ENCODE measurements at regions not wholly inside any gene's neighbourhood (a gene's known extent, or its start where the extent isn't known, plus 50 kb on each side); places are given as distances from the start of the nearest gene placed in this dataset.

GRCh38 chr17:63332286-63332685 lies 113.8 kb downstream of the CYB561 start:
- no peaks in the 10 kb centered on the region for H3F3A ChIP-seq (ENCODE audit: low read length, unreplicated experiment)
- no peak overlapping the region for H2AFZ ChIP-seq (ENCODE audit: low read length)
- H3K27ac ChIP-seq (ENCODE audit: low read length) = no peak overlapping the region
- TF ChIP-seq CTCF (conservative IDR thresholded peaks at IDR 0.05; ENCODE audit: low read depth, low read length) (no peak), EZH2phosphoT487 (IDR thresholded peaks at IDR 0.05; ENCODE audit: borderline replicate concordance, low read length) (no peak), EZH2 (IDR thresholded peaks at IDR 0.05; ENCODE audit: low read length, unreplicated experiment) (no peak)
- H4K20me1 ChIP-seq (ENCODE audit: low read length) = no peaks in the 10 kb centered on the region
- ATAC-seq (no peak), DNase-seq (peak; percentile 8)
- no peak overlapping the region for H3K4me3 ChIP-seq (ENCODE audit: low read length)
- no peak overlapping the region for H3K9ac ChIP-seq (ENCODE audit: low read length)
- intact Hi-C loops (cut with micrococcal nuclease) = loop anchor here (5.0 kb wide), 1 partner anchor 40 kb away; no protein-coding TSS in a partner anchor
- no peaks in the 10 kb centered on the region for H3K27me3 ChIP-seq (ENCODE audit: low read length)
- H3K9me2 ChIP-seq (replicated peaks; ENCODE audit: low read length) = no peaks in the 10 kb centered on the region
- H3K36me3 ChIP-seq (ENCODE audit: low read depth, low read length) = peaks cover 2% of the 10 kb centered on the region; the same call in 1 of the 2 replicates
- peaks cover 19% of the 10 kb centered on the region for H3K4me1 ChIP-seq (ENCODE audit: insufficient read depth, low read length)
- no peak overlapping the region for H3K4me2 ChIP-seq (ENCODE audit: low read length)
- no TSS peak for BruUV-seq (replicated peaks)
- no peaks in the 10 kb centered on the region for H3K9me3 ChIP-seq (ENCODE audit: low read length)
- ChIA-PET CTCF (no interaction called here), POLR2A (ENCODE audit: unreplicated experiment) (no interaction called here)
- H3K79me2 ChIP-seq (ENCODE audit: low read length) = no peaks in the 10 kb centered on the region

- Histone ChIP-seq H4K20me1 (ENCODE audit: low read length) (no peaks in the 10 kb centered on the region), H3K9me3 (ENCODE audit: low read length) (no peaks in the 10 kb centered on the region), H3K4me3 (ENCODE audit: low read length) (no peak overlapping the region), H3K9me2 (replicated peaks; ENCODE audit: low read length) (no peaks in the 10 kb centered on the region), H3F3A (ENCODE audit: low read length, unreplicated experiment) (no peaks in the 10 kb centered on the region), H3K9ac (ENCODE audit: low read length) (no peak overlapping the region), H3K4me2 (ENCODE audit: low read length) (peak overlapping the region; percentile 52; the same call in 1 of the 2 replicates), H3K27me3 (ENCODE audit: low read length) (no peaks in the 10 kb centered on the region), H3K4me1 (ENCODE audit: insufficient read depth, low read length) (peaks cover 19% of the 10 kb centered on the region), H3K36me3 (ENCODE audit: low read depth, low read length) (peaks cover 2% of the 10 kb centered on the region; the same call in 1 of the 2 replicates), H3K79me2 (ENCODE audit: low read length) (no peaks in the 10 kb centered on the region), H2AFZ (ENCODE audit: low read length) (no peak overlapping the region), H3K27ac (ENCODE audit: low read length) (peak overlapping the region; percentile 41)
- ChIA-PET POLR2A (ENCODE audit: unreplicated experiment) (interaction anchor here (0.6 kb wide), 1 partner anchor 55 kb away, joined by 5 read pairs; no protein-coding TSS in a partner anchor), CTCF (interaction anchor here (1.3 kb wide), 1 partner anchor 41 kb away, joined by 11 read pairs; no protein-coding TSS in a partner anchor)
- BruUV-seq (replicated peaks) = no TSS peak
- no peak for TF ChIP-seq CTCF (conservative IDR thresholded peaks at IDR 0.05; ENCODE audit: low read depth, low read length)
- DNase-seq (peak; percentile 85), ATAC-seq (peak; percentile 98)
- intact Hi-C loops (cut with micrococcal nuclease) = loop anchor here (1.0 to 5.0 kb wide), 2 partner anchors 42 to 59 kb away; no protein-coding TSS in a partner anchor
These were observed 112.2 kb downstream of the CYB561 start for GRCh38 chr17:63333869-63334268.

GRCh38 chr17:63335831-63336230 lies 110.3 kb downstream of the CYB561 start:
- Histone ChIP-seq H3K36me3 (ENCODE audit: low read depth, low read length) (peaks cover 2% of the 10 kb centered on the region; the same call in 1 of the 2 replicates), H3K9ac (ENCODE audit: low read length) (no peak overlapping the region), H3K79me2 (ENCODE audit: low read length) (no peaks in the 10 kb centered on the region), H3F3A (ENCODE audit: low read length, unreplicated experiment) (no peaks in the 10 kb centered on the region), H3K4me1 (ENCODE audit: insufficient read depth, low read length) (peaks cover 19% of the 10 kb centered on the region), H3K4me2 (ENCODE audit: low read length) (no peak overlapping the region), H2AFZ (ENCODE audit: low read length) (no peak overlapping the region), H4K20me1 (ENCODE audit: low read length) (no peaks in the 10 kb centered on the region), H3K4me3 (ENCODE audit: low read length) (no peak overlapping the region), H3K9me2 (replicated peaks; ENCODE audit: low read length) (no peaks in the 10 kb centered on the region), H3K9me3 (ENCODE audit: low read length) (no peaks in the 10 kb centered on the region), H3K27me3 (ENCODE audit: low read length) (no peaks in the 10 kb centered on the region), H3K27ac (ENCODE audit: low read length) (no peak overlapping the region)
- POLR2A ChIA-PET (ENCODE audit: unreplicated experiment) = interaction anchor here (0.7 kb wide), 1 partner anchor 45 kb away, joined by 4 read pairs; no protein-coding TSS in a partner anchor
- no peak for DNase-seq
- ATAC-seq = no peak
- no TSS peak for BruUV-seq (replicated peaks)
- TF ChIP-seq EZH2phosphoT487 (IDR thresholded peaks at IDR 0.05; ENCODE audit: borderline replicate concordance, low read length) (no peak), EZH2 (IDR thresholded peaks at IDR 0.05; ENCODE audit: low read length, unreplicated experiment) (no peak), CTCF (conservative IDR thresholded peaks at IDR 0.05; ENCODE audit: low read depth, low read length) (no peak)
- intact Hi-C loops (cut with micrococcal nuclease) = no loop called here
- CTCF ChIA-PET = no interaction called here

All from PC-3 (cell line).